Breast epithelium (tissue), 4 donors: ENCODE measurements at regions not wholly inside any gene's neighbourhood (a gene's known extent, or its start where the extent isn't known, plus 50 kb on each side); places are given as distances from the start of the nearest gene placed in this dataset.

Source experiments
- DNase-seq, 2 donors: peaks; one replicate each; pipeline ENCODE4 v3.0.0-alpha.2; 2019; ENCODE audit warnings: low spot score in 2 of 2
- H3K27ac ChIP-seq, 2 donors: fragments of 200-600 bp; sonication (generic) in 1 of 2; one replicate each; pipeline ENCODE4 v1.5.1; 2016 to 2019; ENCODE audit warnings: mild to moderate bottlenecking in 1 of 2
- H3K27me3 ChIP-seq, 2 donors: fragments of 200-600 bp; sonication (generic) in 1 of 2; one replicate each; pipeline versions ENCODE4 v1.5.1 to v1.6.0; 2017 to 2019; ENCODE audit warnings: control low read depth in 1 of 2, mild to moderate bottlenecking in 1 of 2
- H3K36me3 ChIP-seq: fragments of 200-600 bp; one replicate; pipeline ENCODE4 v1.5.1; 2019
- H3K4me1 ChIP-seq, 2 donors: fragments of 200-600 bp; sonication (generic); one replicate each; pipeline ENCODE4 v1.5.1; 2016 to 2019; ENCODE audit warnings: control low read depth in 1 of 2
- H3K4me3 ChIP-seq, 3 donors: fragments of 200-600 bp; sonication (generic); 1 replicate in 2 of 3; 2 replicates in 1 of 3; pipeline ENCODE4 v1.5.1; 2016 to 2019; ENCODE audit warnings: mild to moderate bottlenecking in 3 of 3, moderate library complexity in 2 of 3
- H3K9me3 ChIP-seq, 2 donors: fragments of 200-600 bp; sonication (generic) in 1 of 2; one replicate each; pipeline ENCODE4 v1.5.1; 2016 to 2019; ENCODE audit warnings: control low read depth in 1 of 2
- CTCF ChIP-seq, 3 donors: fragments of 450-650 bp; IDR thresholded peaks; one replicate each; pipeline ENCODE4 v1.5.1; 2016 to 2017; ENCODE audit warnings: antibody characterized with exemption in 3 of 3, mild to moderate bottlenecking in 3 of 3, moderate library complexity in 3 of 3
- POLR2A ChIP-seq: fragments of 450-650 bp; IDR thresholded peaks from one replicate; pipeline ENCODE4 v1.6.1; 2016; ENCODE audit warnings: antibody characterized with exemption, mild to moderate bottlenecking, moderate library complexity
- POLR2AphosphoS5 ChIP-seq, 3 donors: sonication (generic); formaldehyde crosslinking; IDR thresholded peaks; one replicate each; pipeline ENCODE4 v1.6.1; 2017; ENCODE audit warnings: antibody characterized with exemption in 3 of 3
- intact Hi-C: fragments of 100-400 bp; cut with DNase I; formaldehyde crosslinking; loops from one replicate; pipeline ENCODE4 v1.15.1; 2023; ENCODE audit warnings: low total_unique reads

DNA sequence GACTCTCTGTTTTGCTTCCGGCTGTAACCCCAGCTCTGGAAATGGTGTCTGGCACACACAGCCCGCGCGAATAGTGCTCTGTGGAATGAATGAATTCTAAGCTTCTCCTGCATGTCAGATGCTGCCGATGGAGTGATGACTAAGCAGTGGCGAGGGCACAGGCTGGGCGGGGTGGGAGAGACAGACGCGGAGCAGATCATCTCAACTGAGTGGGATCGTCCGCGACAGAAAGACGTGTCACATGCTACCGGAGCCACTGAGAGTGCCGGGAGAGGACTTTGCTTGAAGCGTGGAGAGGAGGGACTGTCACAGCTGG, 334.5 kb downstream of the CTTN start:
- no peaks in the 10 kb centered on the region for H3K4me1 ChIP-seq
- TF ChIP-seq POLR2A (no peak), POLR2AphosphoS5 (IDR thresholded peaks at IDR 0.05) (no peak), CTCF (IDR thresholded peaks at IDR 0.05) (no peak)
- intact Hi-C loops, result loop anchor here (10.0 kb wide), 1 partner anchor 248 kb away; no protein-coding TSS in a partner anchor
- H3K36me3 ChIP-seq, result no peaks in the 10 kb centered on the region
- no peak for DNase-seq
- no peak overlapping the region for H3K27ac ChIP-seq
- no peaks in the 10 kb centered on the region for H3K9me3 ChIP-seq
- H3K4me3 ChIP-seq, result no peak overlapping the region
- no peaks in the 10 kb centered on the region for H3K27me3 ChIP-seq

GRCh38 chr11:70733327-70734325, 335.3 kb downstream of the CTTN start:
- no peaks in the 10 kb centered on the region for H3K27me3 ChIP-seq
- no peaks in the 10 kb centered on the region for H3K4me1 ChIP-seq
- TF ChIP-seq CTCF (IDR thresholded peaks at IDR 0.05) (no peak), POLR2A (no peak), POLR2AphosphoS5 (IDR thresholded peaks at IDR 0.05) (no peak)
- H3K27ac ChIP-seq, result no peak overlapping the region
- H3K9me3 ChIP-seq, result no peaks in the 10 kb centered on the region
- intact Hi-C loops, result loop anchor here (10.0 kb wide), 1 partner anchor 249 kb away; no protein-coding TSS in a partner anchor
- DNase-seq, result no peak
- H3K36me3 ChIP-seq, result no peaks in the 10 kb centered on the region
- no peak overlapping the region for H3K4me3 ChIP-seq

DNA sequence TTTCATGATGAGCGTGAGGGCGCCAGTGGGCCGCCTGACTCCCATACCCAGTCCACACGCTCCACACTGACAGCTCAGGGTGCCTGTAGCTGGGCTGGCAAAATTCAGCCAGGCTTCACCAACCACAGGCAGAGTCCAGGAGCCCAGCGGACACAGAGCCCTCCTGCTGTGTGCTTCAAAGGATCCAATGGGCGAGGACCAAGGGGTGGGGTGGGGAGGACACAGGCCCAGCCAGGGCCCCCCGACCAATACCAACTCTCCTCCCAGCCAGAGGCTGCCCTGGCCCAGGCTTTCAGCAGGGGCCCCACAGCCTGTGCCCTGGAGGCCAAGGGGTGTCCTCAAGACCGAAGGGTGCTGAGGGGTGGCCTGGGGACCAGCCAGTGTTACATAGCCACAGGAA, 336.1 kb downstream of the CTTN start:
- intact Hi-C loops, result loop anchor here (10.0 kb wide), 1 partner anchor 250 kb away; no protein-coding TSS in a partner anchor
- H3K4me1 ChIP-seq, result no peaks in the 10 kb centered on the region
- H3K27me3 ChIP-seq, result no peaks in the 10 kb centered on the region
- TF ChIP-seq POLR2A, result no peak
- no peak for TF ChIP-seq CTCF (IDR thresholded peaks at IDR 0.05)
- no peak for TF ChIP-seq POLR2AphosphoS5 (IDR thresholded peaks at IDR 0.05)
- no peaks in the 10 kb centered on the region for H3K36me3 ChIP-seq
- H3K9me3 ChIP-seq, result no peaks in the 10 kb centered on the region
- no peak overlapping the region for H3K4me3 ChIP-seq
- no peak overlapping the region for H3K27ac ChIP-seq
- DNase-seq, result no peak

DNA sequence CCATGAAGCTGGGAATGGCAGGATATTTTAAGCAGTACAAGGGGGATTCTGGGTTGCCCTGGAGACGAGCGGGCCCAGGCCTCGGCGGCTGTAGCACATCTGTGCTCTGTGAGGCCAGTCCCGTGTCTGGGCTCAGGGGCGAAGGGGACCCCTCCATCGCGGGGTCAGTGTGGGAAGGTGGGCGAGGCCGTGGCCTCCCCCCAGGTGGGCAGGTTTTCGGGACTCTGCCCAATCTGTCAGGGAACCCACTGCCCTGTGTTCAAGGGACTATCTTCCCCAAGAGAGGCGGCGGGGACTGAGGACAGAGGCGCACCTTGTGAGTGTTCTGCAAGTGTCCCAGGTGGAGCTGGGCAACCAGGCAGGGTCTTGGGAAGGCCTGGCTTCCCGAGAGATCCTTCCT, 336.6 kb downstream of the CTTN start:
- H3K27me3 ChIP-seq, result no peaks in the 10 kb centered on the region
- no peak overlapping the region for H3K27ac ChIP-seq
- intact Hi-C loops, result loop anchor here (10.0 kb wide), 1 partner anchor 250 kb away; no protein-coding TSS in a partner anchor
- no peak for TF ChIP-seq POLR2AphosphoS5 (IDR thresholded peaks at IDR 0.05)
- no peak for TF ChIP-seq CTCF (IDR thresholded peaks at IDR 0.05)
- no peak for TF ChIP-seq POLR2A
- DNase-seq, result no peak
- H3K9me3 ChIP-seq, result no peaks in the 10 kb centered on the region
- no peak overlapping the region for H3K4me3 ChIP-seq
- H3K36me3 ChIP-seq, result no peaks in the 10 kb centered on the region
- no peaks in the 10 kb centered on the region for H3K4me1 ChIP-seq

- no peak for DNase-seq
- TF ChIP-seq CTCF (IDR thresholded peaks at IDR 0.05), result no peak
- no peak for TF ChIP-seq POLR2A
- no peak for TF ChIP-seq POLR2AphosphoS5 (IDR thresholded peaks at IDR 0.05)
- Histone ChIP-seq H3K9me3 (no peaks in the 10 kb centered on the region), H3K4me1 (no peaks in the 10 kb centered on the region), H3K36me3 (no peaks in the 10 kb centered on the region), H3K27me3 (no peaks in the 10 kb centered on the region), H3K27ac (no peak overlapping the region), H3K4me3 (no peak overlapping the region)
- intact Hi-C loops, result loop anchor here (10.0 kb wide), 1 partner anchor 251 kb away; no protein-coding TSS in a partner anchor
Measured at GRCh38 chr11:70735976-70736375, 337.6 kb downstream of the CTTN start.
